Mammary epithelial cell (primary cell): ENCODE measurements at regions not wholly inside any gene's neighbourhood (a gene's known extent, or its start where the extent isn't known, plus 50 kb on each side); places are given as distances from the start of the nearest gene placed in this dataset.

ENCODE experiments used
- EZH2 ChIP-seq: IDR thresholded peaks from 2 replicates; pipeline ENCODE4 v1.6.1; 2012; ENCODE audit warnings: low read length, inconsistent platforms, borderline replicate concordance
- TF ChIP-seq, protein P1 (sequence below), 2 donors: IDR thresholded peaks in 1 of 2; conservative IDR thresholded peaks in 1 of 2; 2 replicates each; pipeline ENCODE4 v1.5.1; 2011 to 2012; ENCODE audit warnings: inconsistent platforms in 2 of 2, low read length in 2 of 2, mild to moderate bottlenecking in 2 of 2, control low read depth in 1 of 2, low read depth in 1 of 2; ENCODE audit not compliant: insufficient read depth in 1 of 2; ENCODE audit errors: extremely low read depth in 1 of 2

- TF ChIP-seq, protein P1, sequence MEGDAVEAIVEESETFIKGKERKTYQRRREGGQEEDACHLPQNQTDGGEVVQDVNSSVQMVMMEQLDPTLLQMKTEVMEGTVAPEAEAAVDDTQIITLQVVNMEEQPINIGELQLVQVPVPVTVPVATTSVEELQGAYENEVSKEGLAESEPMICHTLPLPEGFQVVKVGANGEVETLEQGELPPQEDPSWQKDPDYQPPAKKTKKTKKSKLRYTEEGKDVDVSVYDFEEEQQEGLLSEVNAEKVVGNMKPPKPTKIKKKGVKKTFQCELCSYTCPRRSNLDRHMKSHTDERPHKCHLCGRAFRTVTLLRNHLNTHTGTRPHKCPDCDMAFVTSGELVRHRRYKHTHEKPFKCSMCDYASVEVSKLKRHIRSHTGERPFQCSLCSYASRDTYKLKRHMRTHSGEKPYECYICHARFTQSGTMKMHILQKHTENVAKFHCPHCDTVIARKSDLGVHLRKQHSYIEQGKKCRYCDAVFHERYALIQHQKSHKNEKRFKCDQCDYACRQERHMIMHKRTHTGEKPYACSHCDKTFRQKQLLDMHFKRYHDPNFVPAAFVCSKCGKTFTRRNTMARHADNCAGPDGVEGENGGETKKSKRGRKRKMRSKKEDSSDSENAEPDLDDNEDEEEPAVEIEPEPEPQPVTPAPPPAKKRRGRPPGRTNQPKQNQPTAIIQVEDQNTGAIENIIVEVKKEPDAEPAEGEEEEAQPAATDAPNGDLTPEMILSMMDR (conservative IDR thresholded peaks at IDR 0.05 in 1 of 2, IDR thresholded peaks at IDR 0.05 in 1 of 2; ENCODE audit: extremely low read depth in 1 of 2, insufficient read depth in 1 of 2, low read depth in 1 of 2, low read length in 2 of 2) = no peak
- TF ChIP-seq EZH2 = no peak
Observed at GRCh38 chr13:85405316-85405897, 393.8 kb downstream of the SLITRK6 start.
